C4-2B (cell line): ENCODE measurements at regions not wholly inside any gene's neighbourhood (a gene's known extent, or its start where the extent isn't known, plus 50 kb on each side); places are given as distances from the start of the nearest gene placed in this dataset.

Experiments used
- ZFX ChIP-seq: fragments of 450-650 bp; IDR thresholded peaks from 2 replicates; pipeline ENCODE4 v1.6.1; 2017
- TF ChIP-seq, protein P1 (sequence below): fragments of 450-650 bp; conservative IDR thresholded peaks from 2 replicates; pipeline ENCODE4 v1.5.1; 2017; ENCODE audit warnings: mild to moderate bottlenecking

DNA sequence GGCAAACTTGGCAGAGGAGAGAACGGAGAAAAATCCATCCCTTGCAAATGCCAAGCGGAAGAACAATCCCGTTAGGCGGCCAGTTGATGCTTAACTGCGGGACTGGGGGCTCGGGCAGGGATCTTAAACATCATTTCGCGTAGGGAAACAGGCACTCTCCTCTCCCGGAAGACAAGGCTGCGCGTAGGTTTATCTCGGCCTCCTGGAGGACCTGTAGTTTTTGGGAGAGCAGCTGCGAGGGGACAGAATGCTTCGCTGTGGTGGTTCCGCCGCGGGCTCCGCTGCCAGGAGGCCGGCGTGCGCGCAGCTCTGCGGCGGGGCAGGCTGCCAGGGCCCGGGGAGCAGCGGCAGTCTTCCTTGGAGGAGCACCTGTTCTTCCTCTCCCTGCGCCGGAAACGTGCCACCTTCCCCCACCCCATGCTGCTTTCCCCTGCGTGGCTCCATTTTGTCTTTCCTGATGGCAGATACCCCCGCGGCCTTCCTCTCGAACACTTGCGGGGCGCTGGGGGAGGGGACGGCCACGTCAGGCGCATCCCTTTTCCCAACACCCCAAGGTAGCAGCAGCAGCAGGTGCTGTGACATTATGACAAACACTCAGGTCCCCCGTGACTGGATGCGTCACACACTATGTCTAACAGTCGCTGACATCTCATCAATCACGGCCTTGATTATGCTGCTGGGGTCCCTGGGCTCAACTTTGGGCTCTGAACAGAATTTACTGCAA is 230.7 kb upstream of the BTBD3 start:
- TF ChIP-seq, protein P1, sequence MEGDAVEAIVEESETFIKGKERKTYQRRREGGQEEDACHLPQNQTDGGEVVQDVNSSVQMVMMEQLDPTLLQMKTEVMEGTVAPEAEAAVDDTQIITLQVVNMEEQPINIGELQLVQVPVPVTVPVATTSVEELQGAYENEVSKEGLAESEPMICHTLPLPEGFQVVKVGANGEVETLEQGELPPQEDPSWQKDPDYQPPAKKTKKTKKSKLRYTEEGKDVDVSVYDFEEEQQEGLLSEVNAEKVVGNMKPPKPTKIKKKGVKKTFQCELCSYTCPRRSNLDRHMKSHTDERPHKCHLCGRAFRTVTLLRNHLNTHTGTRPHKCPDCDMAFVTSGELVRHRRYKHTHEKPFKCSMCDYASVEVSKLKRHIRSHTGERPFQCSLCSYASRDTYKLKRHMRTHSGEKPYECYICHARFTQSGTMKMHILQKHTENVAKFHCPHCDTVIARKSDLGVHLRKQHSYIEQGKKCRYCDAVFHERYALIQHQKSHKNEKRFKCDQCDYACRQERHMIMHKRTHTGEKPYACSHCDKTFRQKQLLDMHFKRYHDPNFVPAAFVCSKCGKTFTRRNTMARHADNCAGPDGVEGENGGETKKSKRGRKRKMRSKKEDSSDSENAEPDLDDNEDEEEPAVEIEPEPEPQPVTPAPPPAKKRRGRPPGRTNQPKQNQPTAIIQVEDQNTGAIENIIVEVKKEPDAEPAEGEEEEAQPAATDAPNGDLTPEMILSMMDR, result no peak
- no peak for TF ChIP-seq ZFX
